ENCODE measurements at regions not wholly inside any gene's neighbourhood (a gene's known extent, or its start where the extent isn't known, plus 50 kb on each side); places are given as distances from the start of the nearest gene placed in this dataset.

DNA sequence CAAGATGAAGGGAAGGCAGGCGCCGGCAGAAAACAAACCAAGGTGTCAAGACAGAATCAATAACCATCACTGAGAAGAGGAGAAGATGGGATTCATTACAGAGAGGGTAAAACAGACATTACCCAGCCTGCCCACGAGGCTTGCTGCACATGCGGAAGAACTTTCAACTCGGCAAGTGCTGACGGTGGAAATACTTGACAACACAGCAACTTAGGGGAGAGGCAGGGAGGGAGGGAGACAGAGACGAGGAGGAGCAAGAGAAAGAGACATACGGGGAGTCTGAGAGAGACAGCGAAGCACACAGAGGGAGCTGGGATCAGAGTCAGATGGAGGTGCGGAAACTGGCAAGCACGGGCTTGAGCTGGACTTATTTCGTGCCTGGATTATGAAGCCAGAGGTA lies 129.3 kb upstream of the NECTIN1 start:
- no peak for DNase-seq (ENCODE audit: low spot score)

DNA sequence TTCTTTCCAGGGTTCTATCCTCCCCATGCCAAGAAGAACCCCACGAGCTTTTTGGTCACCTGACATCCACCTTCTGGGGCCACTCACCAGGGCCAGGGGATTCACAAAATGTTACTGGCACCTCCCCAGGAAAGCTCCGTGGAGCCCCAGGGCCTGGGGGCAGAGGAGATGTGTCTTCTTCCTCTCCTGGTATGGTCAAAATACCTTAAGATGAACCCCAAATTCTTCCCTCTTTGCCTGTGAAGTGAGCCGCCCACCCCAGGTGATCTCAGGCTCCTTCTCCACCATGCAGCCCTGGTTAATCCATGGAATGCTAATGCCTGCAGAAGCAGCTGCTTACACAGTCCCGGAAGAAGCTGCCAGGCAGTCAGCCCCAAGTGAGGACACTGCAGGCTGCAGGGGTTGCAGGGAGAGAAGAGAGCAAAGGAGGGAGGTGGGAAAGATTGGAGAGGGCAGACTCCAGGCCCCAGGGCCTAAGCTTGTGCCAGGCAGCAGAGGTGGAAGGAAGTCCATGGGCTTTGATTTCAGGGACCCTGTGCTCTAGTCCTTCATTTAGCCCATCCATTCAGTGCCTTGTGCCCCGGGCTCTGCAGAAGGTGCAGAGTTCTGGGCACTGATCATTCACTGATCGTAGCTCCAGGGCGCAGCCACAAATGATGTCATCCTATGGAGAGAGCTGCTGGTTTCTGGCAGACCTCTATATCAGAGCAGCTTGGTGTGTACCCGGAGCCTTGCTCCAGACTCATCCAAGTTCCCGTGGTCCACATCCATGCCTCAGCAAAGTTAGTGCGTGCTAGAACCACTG lies 127.9 kb upstream of the NECTIN1 start:
- no peak for DNase-seq (ENCODE audit: low spot score)

GRCh38 chr11:119855066-119855465 lies 126.1 kb upstream of the NECTIN1 start:
- no peak for DNase-seq (ENCODE audit: low spot score)

DNA sequence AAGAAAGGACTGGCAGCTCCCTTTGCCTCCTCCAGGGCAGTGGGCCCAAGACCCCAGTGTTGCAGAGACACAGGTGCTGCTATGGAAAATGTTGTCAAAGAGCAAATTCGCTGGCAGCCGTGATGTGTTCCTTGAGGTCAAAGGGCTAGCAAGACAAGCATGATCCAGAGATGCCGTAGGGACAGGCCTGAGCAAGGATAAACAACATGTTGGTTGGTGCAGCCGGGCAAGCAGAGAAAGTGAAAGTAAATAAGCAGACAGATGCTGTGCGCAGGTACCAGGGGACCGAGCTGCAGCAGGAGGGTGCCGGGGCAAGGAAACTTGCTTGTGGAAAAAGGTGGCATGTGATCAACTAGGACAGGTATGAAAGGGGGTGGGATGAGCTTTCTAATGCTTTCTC lies 125.5 kb upstream of the NECTIN1 start:
- DNase-seq (ENCODE audit: low spot score), result no peak

GRCh38 chr11:119853581-119854360 lies 124.8 kb upstream of the NECTIN1 start:
- no peak for DNase-seq (ENCODE audit: low spot score)

DNA sequence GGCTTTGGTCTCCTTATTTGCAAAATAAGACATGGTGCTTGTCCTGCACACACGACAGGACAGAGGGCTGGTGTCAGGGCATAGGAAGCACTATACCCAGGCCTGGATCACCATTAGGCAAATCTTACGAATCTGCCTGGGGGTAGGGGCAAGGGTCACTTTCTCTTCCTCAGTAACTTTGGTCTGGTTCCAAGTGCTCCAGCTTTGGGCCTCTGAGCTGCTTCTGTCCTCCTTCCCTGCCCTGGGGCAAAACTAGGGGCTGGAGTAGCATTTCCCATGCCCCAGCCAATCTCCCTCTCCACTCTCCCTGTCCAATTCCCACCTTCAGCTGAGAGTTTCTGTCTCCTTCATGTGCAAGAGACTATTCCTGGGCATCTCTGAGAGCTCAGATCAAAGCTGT lies 123.7 kb upstream of the NECTIN1 start:
- DNase-seq (ENCODE audit: low spot score), result no peak

DNA sequence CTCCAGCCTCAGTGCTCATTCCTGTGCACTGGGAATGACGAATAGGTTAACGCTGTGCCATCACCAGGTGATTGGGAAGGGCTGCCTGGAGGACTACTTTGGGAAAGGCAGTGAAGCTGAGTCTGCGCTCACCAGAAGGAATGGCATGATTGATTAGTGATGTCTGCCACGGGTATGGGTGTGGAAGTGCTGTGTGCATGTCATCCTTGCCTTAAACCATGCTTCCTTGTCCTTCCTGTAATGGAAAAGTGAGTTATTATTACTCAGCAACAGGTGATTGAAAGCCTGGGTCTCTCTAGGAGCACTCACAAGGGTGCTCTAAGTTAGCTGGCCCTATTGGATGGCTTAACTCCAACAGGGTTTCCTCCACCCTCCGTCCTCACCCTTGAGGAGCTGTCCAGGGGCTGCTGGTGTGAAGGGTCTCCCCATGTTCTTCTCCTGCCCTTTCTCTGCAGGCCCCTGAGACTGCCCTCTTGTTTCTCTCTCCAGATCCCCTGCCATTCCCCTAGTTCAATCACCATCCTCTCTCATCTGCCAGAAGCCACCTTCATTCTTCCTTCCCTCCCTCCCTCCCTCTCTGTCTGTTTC lies 121.9 kb upstream of the NECTIN1 start:
- no peak for DNase-seq (ENCODE audit: low spot score)

DNA sequence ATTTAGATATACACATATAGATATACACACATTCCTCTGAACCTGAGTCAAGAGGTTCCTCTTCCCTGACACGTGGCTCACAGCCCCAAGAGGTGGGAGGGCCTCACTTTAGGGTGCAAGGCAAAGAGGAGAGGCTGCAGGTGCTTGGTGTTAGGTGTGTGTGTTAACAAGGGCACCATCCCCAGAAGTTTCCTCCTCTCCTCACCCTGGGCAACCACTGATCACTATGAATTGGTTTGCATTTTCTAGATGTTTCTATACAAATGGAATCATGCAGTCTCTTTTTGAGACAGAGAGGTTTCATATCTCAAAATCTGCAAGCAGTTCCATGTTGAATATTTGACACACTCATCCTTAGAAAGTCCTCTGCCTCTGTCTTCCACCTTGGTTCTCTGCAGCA lies 120.9 kb upstream of the NECTIN1 start:
- no peak for DNase-seq (ENCODE audit: low spot score)

DNA sequence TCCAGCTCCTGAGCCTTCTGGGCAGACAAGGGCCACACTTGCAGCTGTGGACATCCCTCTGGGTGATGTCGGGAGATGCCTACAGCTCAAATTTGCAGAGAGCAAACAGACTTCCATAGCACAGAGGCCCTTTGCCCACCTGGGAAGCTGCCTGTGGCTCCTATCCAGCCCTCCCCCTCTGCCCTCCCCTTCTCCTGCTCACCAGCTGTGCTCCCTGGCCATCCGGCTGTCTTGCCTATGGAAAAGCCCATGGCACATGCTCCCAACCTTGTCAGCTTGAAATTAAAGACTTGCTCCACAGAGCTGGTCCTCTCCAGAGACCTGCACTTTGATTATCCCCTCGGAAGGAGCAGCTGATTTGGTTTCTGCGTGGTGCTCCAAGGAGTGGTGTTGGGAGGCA lies 118.9 kb upstream of the NECTIN1 start:
- no peak for DNase-seq (ENCODE audit: low spot score)

- DNase-seq (ENCODE audit: low spot score), result no peak
Measured at GRCh38 chr11:119846374-119846773, 117.4 kb upstream of the NECTIN1 start.

DNA sequence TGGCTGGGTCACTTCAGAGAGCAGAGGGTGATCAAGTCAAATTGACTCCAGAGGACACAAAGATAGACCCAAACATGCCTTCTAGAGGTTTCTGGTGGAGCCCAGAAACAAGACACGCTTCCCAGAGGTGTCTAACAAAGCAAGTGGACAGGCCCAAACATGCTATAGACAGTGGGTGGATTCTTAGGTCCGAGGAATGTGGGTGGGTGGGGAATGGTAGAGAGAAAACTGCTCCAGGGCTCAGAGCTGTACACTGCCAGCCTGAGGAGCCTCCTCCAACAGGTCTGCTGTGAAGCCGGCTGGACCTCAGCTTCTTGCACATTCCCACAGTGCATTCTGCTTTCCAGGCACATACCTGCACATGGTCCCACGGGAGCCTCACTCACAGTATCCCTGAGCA lies 116.8 kb upstream of the NECTIN1 start:
- DNase-seq (ENCODE audit: low spot score), result no peak

DNA sequence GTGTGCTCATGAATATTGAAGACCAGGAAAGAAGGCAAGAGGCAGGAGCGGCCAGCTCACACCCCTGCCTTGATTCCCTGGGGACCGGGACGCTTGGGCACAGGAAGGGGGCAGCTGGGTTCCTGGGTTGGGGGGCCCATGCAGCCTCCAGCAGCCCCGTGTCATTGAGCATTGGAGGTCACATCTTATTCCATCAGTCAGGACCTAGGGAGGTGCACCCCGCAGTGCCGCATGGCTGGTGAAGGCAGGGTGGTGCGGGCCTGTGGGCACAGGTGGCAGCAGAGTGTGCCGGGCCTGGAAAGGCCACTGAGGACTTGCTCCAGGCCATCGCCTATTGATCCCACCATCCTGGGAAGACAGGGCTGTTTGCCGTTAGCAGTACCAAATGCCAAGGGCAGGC lies 116.3 kb upstream of the NECTIN1 start:
- no peak for DNase-seq (ENCODE audit: low spot score)

DNA sequence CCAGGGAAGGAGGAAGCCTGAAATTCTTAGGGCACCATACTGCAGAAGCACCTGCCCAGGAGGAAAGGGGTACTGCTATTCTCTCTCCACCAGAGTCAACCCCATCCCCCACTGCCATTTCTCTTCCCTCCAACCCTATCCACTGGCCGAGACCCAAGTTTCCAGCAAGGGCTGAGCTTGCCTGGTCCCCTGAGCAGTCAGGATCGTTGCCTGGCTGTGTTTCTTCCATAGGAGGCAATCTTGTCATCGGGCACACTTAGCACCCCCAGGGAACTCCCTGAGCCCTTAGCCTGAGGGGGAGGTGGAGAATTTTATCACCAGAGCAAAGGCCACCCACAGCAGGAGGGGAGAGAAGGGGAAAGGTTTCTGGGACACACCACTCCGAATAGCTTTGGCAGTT lies 115.8 kb upstream of the NECTIN1 start:
- no peak for DNase-seq (ENCODE audit: low spot score)

- DNase-seq (ENCODE audit: low spot score), result no peak
Measured at GRCh38 chr11:119843877-119844276, 114.9 kb upstream of the NECTIN1 start.

- DNase-seq (ENCODE audit: low spot score), result no peak
Measured at GRCh38 chr11:119842731-119843130, 113.7 kb upstream of the NECTIN1 start.

DNA sequence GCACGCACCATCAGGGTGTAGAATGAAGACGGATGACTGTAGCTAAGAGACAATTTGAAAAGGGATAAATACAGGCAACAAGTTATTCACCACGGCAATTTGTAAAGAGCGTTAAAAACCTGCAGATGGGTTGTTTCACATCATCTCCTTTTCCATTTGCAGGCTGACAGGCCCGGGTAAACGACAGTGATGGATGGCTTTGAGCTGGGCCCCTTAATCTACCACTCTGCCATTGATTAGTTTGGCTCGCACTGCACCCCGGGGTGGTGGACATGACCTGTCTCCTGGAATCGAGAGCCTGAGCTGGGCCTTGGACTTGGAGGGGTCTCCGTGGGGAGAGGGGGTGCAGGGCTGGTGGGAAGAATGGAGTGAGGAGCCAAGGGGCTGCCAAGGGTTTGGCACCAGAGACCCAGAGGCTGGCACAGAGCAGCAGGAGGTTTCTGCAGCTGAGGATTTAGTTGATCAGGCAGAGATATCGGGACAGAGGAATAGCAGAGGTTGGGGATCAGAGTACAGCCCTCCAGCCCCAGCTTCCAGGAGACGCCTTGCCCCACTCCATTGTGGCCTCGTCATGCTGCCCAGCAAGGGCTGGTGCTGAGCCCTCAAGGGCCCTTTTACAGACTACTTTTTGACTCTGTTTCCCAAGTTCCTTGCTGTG lies 110.6 kb upstream of the NECTIN1 start:
- DNase-seq (ENCODE audit: low spot score), result no peak

DNA sequence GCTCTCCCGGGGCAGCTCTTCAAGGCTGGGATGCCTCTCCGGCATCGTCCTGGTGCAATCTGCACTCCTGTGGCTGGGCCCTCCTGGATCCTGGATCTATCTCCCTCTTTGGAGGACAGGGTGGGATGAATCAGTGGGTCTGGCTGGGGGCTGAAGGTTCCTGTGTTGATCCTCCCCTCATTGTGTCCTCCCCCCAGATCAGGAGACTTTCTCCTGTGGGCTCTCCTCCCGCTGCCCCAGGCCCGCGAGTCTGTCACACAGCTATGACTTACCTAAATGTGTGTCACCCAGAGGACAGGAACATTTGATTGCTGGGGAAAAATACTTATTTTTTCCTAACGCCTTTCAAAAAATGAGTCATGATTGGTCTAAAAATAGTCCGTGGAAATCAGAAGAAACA lies 106.8 kb upstream of the NECTIN1 start:
- DNase-seq (ENCODE audit: low spot score), result no peak

- no peak for DNase-seq (ENCODE audit: low spot score)
Measured at GRCh38 chr11:119832202-119832935, 103.4 kb upstream of the NECTIN1 start.

DNA sequence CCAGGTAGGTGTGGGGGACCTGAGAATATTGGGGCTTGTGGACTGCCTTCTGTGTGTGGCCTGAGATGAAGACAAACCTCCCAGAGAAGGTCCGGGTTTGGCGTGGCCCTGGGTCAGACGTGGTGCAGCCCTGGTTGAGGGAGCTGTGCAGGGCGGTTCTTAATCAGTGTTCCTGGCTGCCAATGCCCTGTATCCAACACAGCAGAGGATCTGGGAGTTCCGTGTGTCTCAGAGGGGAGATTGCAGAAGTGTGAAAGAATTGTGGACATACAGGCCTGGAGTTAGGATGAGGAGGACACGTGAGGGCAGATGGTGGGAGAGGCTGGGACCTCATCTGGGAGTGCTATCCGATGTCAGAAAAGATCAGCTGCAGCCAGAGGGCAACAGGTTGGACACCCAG lies 102.0 kb upstream of the NECTIN1 start:
- no peak for DNase-seq (ENCODE audit: low spot score)

DNA sequence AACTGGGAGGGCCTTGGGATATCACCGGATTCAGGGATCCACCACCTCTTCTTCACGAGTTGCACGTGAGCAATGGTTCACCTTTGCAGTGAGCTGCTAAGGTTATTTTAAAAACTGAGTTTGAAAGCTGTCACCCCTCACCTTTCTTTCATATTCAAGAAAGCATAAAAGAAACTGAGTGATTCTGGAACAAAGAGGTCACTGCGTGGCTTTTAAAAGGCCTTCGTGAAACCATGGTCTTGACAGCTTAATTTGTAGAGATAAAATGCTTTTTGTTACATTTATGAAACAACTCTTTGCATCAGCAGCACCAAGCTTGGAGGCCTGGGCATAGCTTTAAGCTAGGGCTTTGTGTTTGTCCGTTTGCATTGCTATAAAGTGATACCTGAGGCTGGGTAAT lies 101.4 kb upstream of the NECTIN1 start:
- no peak for DNase-seq (ENCODE audit: low spot score)

GRCh38 chr11:119829402-119829801 lies 100.4 kb upstream of the NECTIN1 start:
- DNase-seq (ENCODE audit: low spot score), result no peak

Data from mesenteric fat pad (tissue), 1 donor.